Fibroblast of skin of left biceps (primary cell): ENCODE measurements at regions not wholly inside any gene's neighbourhood (a gene's known extent, or its start where the extent isn't known, plus 50 kb on each side); places are given as distances from the start of the nearest gene placed in this dataset.
"Not testable (repeated sequence)": the region's sequence is repeated elsewhere in the genome, so short reads cannot be mapped to it uniquely, and the experiment has no call there.

Source experiments
- DNase-seq, 2 experiments: peaks; one replicate each; pipeline ENCODE4 v3.0.0-alpha.2; 2013; ENCODE audit warnings: low read depth in 2 of 2

DNA sequence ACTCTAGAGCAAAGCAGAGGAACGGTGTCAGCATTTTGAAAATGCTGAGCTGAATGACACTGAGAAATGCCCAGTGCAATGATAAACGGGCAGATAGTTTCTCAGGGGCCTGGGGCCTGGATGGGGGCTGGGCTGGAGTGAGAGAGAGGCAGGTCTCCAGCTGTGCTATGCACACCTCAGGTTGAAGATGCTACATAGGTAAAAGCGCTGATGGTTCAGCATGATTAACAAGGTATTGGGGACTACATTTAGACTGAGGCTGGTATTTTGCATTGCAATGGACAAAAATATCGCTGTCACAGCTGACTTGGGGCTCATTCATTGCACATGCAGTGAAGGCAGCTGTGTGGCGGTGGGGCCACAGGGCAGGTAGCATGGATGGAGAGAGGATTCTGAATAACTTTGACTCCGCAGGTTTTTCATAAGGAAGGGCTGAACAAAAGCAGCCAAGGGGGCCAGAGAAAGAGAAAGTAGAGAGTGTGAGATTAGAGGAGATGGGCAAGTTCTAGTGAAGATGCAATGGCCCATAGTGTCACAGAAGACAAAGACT is 290.8 kb upstream of the ZNF32 start:
- DNase-seq = no peak

DNA sequence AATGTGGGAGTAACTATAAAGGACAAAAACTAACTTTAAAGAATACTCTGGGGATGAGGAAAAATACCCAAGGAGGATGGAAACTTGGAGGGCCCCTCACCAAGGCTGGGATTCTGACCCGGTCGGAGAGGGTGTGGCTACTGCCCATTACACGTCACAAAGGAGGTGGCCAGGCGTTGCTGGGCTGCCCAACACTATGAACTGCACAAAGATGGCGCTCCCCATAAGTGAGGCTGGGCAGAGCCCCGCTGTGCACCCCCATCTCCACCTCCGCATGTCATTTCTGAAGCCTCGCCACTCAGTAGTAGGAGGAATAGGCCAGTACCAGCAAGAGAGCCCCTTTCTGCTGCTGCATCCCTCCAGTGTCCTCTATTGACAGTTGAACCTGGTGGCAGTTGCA is 290.1 kb upstream of the ZNF32 start:
- no peak for DNase-seq

DNA sequence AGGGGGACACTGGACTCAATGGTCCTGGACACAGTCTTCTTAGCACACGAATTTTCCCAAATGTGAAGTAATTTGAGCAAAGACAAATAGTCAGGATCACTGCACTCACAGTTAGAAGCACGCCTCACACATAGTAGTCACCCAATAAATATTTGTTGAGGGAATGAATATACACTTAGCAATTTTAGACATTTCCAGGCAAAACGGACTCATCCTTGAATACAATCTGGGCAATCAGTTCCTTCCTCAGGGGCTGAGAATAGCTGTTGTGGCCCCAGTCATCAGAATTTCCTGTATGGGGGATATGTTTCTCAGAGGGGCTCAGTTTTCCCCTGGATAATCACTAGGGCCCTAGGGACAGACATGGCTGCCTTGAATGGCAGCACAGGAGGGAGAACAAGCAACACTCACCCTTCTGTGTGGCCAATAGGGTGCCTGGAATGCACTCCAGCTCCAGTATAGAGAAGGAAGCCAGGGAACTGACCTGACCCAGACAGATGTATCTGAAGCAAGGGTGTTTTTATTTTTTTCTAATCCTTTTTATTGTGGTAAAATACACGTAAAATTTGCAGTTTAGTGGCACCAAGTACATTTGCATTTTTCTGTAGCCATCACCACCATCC is 282.7 kb upstream of the ZNF32 start:
- DNase-seq = peak; percentile 82

DNA sequence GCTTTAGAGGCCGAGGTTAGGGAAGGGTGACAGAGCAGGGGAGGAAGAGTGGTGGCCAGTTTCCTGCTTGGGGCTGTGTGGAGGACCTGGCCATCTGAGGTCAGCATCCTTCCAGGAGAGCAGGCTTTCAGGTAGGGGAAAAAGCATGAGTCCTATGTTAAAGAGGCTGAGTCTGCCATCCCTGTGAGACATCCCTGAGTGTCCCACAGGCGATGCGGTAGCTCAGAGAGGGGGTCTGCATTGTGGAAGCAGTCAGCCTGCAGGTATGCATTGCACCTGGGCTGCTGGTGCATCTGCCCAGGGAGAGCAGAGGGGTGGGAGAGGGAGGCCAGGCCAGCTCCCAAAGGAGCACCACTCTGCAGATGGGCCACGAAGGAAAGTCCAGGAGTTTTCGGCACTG is 282.1 kb upstream of the ZNF32 start:
- DNase-seq = no peak

DNA sequence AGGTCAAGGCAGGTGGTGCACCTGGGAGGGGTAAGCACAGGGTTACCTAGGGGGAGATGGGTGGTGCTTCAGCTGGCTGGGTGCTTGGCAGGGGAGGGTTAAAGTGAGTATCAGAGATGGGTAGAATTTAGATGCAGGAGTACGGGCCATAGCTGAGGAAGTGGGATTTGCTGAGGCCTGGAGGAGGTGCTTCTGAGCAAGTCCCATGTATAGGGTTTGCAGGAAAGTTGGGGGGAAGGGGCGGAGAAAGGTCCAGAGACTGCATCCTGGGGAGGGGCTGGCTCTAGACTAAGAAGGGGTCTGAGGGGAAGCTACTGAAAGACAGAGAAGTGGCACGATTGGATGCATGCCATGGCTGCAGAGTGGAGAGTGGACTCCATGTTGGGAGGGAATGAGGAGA is 281.6 kb upstream of the ZNF32 start:
- DNase-seq = no peak

DNA sequence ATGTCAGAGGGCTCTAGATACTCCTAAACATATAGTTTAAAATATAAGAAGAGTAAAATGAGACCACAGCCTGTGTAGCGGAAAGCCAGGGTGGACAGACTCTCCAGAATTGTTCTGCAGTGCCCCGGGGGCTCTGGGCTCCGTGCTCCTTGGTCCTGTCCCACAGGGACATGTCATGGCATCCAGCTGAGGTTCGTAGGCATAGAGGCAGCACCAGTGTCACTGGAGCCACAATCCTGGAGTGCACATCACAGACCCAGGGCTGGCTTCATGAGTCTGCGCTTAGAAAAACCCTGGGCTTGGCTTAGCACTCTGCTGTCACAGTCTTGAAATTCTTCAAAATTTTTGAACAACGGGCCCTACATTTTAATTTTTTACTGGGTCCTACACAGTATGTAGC is 280.4 kb upstream of the ZNF32 start:
- no peak for DNase-seq

DNA sequence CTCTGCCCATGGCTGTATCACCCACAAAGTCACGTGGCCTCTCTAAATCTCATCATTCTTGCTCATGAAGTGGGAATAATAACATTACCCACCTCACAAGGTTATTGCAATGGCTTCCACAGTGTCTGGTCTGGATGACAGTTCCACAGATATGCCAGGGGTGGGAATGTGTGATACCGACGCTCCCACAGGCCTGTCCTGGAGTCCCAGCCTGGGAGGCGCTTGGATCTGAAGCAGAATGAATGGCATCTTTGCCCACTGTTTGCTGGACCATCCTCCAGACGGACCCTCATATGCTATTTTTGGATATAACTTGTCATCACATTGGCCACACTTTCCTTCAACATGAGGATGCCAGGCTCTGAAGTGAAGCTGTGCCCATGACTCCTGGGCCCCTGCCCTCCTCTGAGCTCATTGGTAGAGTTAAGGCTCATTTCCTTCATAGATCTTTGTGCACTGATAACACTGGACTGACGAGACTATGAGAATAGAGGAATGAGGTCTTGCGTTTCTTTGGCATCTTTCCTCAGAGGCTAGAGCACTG is 279.8 kb upstream of the ZNF32 start:
- no peak for DNase-seq

DNA sequence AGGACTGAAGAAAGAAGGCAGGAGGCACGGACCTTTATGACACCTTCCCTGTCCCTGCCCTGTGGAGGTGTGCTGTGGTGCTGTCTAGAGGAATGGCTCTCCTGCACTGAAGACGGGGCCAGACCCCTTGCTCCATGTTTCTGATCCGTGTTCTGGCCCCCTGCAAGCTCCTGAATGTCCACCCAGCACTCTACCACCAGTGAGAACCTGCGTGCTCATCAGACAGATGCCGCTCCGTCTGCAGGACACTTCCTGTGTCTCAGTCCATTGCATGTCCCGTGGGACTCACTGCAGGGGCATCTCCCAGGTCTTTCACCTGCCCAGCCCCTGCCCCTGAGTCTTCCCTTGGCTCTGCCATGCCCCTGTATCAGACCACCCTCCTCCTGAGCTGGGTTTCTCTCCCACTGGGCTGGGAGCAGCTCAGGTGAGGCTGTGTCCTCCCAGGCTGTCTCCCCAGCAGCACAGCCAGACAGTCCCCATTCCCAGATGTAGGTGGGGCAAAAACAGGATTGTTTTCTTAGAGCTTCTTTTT is 278.3 kb upstream of the ZNF32 start:
- no peak for DNase-seq

DNA sequence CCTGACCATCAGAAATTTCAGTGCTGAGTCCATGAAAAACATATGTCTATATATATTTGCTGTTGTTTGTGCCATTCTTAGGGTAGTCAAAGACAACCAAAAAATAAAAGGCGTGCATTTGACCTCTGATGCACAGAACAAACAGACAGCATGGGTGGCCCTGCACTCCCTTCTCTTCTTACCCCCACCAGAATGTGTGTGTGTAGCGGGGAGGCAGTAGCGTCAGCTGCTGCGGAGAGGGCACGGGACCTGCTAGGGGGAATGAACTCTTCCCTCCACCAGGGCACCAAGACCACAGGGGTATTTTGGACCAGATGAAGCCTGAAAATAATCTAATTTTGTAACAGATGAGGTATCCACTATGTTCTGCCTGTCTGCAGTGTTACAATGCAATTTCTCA is 277.7 kb upstream of the ZNF32 start:
- no peak for DNase-seq

DNA sequence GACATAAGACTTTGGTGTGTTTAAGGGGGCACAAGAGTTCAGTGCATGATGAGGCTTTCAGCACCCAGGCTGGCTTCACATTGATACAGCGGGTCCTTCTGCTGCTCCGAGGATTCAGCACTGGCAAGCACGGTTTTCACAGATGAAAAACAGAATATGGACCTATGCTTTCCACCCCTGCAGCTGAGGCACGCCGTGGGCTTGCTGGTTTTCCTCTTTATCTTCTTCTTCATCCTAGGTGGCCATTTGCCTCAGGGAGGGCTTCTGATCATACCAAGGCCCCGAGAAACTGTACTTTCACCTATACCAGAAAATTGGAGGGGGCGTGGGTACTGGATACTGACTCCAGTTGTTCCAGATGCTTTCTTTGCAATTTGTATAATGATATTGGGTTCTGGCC is 277.1 kb upstream of the ZNF32 start:
- DNase-seq = no peak

DNA sequence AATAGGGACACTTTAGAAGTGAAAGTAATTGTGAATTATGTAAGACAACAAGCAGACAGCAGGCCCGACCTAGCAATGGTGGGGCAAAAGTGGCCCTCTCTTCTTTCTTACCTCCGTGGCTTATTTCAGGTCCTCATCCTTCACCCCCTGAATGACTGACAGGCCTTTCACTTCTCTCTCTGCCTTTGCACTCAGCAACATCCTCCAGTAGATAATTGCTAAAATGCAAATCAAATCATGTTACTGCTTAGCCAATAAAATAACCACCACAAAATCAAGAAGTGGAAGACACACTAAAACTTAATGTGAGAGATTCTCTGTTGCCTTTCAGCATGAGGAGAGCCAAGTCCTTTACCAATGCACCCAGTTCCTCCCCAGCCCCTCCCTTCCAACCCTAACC is 274.6 kb upstream of the ZNF32 start:
- no peak for DNase-seq

DNA sequence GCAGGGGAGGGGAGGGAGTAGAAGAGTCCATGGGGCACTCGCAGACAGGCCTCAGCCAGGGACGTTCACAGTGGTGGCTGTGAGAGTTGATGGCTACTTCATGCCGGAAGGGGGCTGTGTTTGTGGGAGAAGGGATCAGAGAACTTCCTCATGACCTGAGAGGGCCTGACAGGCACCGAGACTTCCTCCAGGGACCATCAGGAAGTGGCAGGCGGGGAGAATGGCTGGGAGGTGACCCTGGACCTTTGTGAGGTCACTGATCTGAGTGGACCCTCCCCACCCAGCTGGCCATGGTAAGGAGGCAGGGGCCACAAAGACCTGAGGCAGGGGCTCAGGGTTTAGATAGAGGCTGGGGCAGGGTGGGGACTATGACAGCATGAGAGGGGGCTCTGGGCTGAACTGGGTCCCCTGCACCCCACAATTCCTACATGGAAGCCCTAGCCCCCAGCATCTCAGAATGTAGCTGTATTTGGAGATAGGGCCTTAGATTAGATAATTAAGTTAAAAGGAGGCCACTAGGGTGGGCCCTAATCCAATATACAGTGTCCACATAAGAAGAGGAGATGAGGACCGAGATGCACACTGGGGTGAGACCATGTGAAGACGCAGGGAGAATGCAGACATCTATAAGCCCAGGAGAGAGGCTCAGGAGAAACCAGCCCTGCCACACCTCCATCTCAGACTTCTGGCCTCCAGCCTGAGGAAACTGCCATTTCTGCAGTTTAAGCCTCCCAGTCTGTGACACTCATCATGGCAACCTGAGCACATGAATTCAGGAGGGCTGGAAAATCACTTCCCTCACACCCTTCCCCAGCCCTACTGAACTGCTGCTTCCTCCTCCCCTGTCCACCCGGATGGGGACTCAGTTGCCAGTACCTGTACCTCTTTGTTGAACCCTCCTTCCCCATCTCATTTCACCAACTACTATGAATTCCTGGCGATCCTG is 273.9 kb upstream of the ZNF32 start:
- no peak for DNase-seq

DNA sequence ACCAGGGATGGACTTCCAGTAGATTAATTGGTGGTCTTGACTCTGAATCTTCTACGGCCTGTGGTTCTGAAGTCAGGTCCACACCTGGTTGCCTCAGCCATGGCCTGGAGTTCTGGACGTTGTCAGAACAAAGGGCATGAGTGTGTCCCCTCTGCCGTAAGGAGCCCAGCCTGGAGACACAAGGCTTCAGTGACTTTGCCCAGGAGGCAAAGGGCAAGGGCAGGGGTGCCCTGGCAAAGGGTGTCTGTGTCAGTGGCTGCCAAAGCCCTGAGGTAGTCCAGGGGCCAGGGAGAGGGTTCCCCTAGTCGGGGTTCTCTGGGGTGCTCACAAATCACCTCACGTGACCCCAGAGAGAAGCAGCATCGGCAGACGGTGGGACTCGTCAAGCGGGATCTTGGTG is 273.2 kb upstream of the ZNF32 start:
- no peak for DNase-seq

DNA sequence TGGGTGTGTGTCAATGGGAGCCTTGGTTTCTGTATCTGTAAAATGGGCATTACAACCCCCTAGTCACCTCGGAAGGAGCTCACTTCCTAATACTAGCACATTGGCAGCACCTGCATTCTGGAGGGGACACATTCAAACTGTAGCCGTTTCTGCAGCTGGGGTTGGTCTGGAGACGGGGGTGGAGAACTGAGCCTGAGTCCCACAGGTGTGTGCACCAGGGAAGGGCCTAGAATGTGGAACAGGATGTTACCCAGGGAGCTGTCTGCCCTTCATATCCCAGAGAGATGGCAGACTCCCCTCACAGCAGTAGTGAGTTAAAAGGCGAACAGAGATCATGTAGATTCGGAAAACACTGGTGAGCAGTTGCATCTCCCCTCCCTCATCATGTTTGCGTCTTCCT is 272.8 kb upstream of the ZNF32 start:
- no peak for DNase-seq

DNA sequence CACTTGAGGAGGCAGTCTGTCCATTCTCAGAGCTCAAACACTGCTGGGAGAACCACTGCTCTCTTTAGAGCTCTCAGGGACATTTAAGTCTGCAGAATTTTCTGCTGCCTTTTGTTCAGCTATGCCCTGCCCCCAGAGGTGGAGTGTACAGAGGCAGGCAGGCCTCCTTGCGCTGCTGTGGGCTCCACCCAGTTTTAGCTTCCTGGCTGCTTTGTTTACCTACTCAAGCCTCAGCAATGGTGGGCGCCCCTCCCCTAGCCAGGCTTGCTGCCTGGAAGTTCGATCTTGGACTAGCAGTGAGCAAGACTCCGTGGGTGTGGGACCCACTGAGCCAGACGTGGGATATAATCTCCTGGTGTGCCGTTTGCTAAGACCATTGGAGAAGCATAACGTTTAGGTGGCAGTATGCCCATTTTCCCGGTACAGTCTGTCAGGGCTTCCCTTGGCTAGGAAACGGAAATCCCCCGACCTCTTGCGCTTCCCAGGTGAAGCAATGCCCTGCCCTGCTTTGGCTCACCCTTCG is 271.6 kb upstream of the ZNF32 start:
- DNase-seq = not testable (repeated sequence)

DNA sequence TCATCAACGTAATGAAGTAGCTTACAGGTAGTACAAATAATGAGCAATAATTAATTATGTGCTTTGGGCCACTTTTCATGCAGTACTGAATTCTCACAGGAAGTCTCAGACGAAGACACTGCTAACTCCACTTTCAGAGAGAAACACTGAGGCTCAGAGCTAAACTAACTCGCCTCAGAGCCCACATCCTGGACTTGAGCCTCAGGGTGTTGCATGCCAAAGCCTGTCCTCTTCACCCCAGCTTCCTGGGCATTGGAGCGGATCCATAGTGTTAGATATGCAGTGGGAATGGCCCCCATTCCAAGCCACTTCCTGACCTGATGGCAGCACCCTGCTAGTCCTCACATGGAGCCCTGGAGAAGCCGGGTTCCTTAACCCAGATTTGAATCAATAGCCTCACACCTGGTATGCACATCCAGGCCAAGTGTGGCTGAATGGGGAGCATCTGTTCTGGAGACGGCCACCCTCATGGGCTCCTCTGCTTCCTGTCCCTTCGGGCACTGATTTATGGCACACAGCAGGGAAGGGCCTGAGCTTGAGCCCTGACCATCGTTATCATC is 265.1 kb upstream of the ZNF32 start:
- no peak for DNase-seq

DNA sequence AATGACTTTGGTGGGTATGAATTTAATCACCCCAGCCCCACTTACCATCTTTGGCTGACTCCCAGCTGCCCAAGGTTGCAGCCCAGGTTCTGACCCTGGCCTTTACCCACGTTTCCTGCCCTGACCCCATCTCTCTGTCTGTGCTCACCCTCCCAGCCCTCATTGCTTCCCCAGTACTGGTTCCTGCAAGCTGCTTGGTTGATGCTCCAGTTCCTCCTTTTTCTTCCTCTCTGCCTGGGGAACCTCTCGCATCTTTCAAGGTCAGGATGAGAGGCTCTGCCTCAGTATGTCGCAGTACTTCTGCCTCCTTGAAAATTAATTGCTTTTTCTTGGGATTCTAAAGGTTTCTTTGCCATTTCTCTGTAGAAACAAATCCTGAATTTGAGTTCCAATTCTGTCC is 263.8 kb upstream of the ZNF32 start:
- DNase-seq = no peak

DNA sequence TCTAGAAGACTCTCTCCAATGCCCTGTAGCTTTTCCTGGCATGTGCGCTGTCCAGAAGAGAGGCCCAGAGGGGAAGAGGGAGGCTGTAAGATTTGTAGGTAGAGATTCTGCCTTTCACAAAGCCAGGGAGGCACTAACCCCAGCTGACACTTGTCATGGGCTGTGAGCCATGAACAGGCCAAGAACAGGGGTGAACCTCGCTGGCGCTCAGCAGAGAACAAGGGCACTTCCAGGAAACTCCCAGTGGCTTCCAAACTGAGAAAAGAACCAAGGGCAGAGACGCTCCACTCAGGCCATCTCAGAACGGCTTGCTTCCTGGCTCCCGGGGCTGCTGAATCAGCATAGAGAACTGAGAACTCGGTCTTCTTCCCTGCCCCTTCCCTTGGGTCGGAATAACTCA is 257.8 kb upstream of the ZNF32 start:
- DNase-seq = no peak

DNA sequence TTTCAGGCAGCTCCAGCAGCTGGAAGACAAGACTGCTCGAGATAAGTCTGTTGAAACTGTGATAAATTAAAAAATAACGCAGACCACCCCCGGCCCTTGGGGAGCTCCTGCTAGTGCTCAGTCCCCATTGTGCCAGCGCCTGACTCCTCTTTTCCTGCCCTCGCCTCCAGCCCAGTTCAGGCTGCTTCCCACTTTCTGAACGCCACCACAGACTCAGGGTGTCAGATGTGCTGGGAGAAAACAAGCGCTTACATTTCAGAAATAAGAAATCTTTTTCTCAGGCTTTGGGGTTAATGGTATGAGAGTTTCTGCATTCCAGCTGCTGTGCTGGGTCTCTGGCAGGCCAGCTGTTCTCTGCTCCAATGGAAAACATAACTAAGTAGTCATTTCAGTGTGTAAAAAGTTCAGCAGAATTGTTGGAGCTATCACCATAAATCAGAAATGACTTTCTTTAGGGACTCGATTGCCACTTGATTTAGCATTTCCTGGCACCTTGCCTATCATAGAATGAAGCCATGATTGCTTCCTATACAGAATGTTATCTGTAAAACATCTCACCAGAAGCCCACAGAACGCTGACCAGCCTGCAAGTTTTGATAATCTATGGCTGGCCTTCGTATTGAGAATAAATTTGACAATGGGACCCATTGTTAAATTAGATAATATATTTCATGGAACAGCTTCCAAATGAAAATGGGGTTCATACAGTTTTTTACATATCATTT is 257.0 kb upstream of the ZNF32 start:
- DNase-seq = peak; percentile 44 to 49

DNA sequence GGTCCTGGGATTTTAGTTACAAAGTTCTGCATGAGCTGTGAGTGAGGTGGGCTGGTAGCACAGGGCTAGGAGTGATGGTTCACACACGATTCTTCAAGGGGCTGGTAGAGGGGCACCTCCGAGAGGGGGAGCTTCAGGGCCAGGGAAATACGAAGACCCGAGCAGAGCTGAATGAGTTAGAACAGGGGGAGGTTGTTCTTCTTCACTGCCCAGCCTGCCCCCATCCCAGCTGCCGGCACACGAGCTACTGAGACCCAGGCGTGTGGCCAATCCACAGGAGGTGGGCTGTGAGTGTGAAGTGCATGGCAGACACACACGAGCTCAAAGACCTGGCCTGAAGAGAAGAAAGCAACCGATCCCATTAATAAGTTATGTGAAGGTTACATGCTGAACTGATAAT is 256.2 kb upstream of the ZNF32 start:
- DNase-seq = no peak

DNA sequence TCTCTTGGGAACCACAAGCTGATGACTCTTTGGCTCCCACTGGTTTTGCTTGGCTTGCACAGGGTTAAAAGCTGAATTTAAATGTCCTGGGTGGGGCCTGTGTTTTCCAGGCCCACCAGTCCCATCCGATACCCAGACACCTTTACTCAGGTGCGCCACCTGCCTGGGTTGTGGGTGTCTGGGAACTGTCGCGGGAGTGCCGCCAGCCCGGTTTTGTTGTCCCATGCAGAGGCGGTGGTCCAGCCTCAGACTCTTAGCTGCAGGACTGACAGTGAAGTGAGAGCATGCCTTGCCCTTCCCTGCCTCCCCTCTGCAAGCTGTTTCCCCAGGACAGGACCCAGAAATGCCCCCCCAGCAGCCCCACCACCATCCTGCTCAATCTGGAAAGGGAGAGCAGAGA is 255.6 kb upstream of the ZNF32 start:
- no peak for DNase-seq
